Panc1 (cell line): ENCODE measurements at regions not wholly inside any gene's neighbourhood (a gene's known extent, or its start where the extent isn't known, plus 50 kb on each side); places are given as distances from the start of the nearest gene placed in this dataset.
A peak's percentile ranks its signal among the peaks of the same experiment; 100 is the strongest.

Source experiments
- ATAC-seq: fragments of 200-7000 bp; cut with Tn5 transposase; 2 replicates; pipeline ENCODE4 v1.9.1; 2020; ENCODE audit warnings: mild to moderate bottlenecking, moderate library complexity
- BruUV-seq: library from RNA; stranded (reverse); fragments of 400-500 nt; replicated peaks from 2 replicates; lab custom pipeline; 2021; lab: Mats Ljungman, UMichigan
- CTCF ChIA-PET: fragments of 300-600 bp; sonication (Branson Sonifier 250); formaldehyde crosslinking; loops from one replicate; lab custom pipeline; 2022; ENCODE audit warnings: antibody characterized with exemption; lab: Charles Lee
- POLR2A ChIA-PET: fragments of 300-600 bp; sonication (Branson Sonifier 250); formaldehyde crosslinking; loops from one replicate; lab custom pipeline; 2022; ENCODE audit warnings: antibody characterized with exemption; lab: Charles Lee
- DNase-seq: peaks from one replicate; pipeline ENCODE4 v3.0.0-alpha.2; 2010; ENCODE audit warnings: low read depth, low spot score
- H3K27ac ChIP-seq: 2 replicates; pipeline ENCODE4 v1.5.1; 2011; ENCODE audit warnings: mild to moderate bottlenecking, low read length, inconsistent platforms
- H3K27me3 ChIP-seq: fragments of 200-500 bp; sonication (Bioruptor generic); 2 replicates; pipeline ENCODE4 v1.6.0; 2014; ENCODE audit warnings: low read length, inconsistent platforms; ENCODE audit not compliant: control insufficient read depth, insufficient read depth
- H3K36me3 ChIP-seq: fragments of 200-500 bp; sonication (Bioruptor generic); 2 replicates; pipeline ENCODE4 v1.5.1; 2014; ENCODE audit warnings: inconsistent platforms, mild to moderate bottlenecking, low read length, moderate library complexity; ENCODE audit not compliant: control insufficient read depth, insufficient read depth
- H3K4me1 ChIP-seq: 2 replicates; pipeline ENCODE4 v1.5.1; 2011; ENCODE audit warnings: inconsistent platforms, mild to moderate bottlenecking, low read length, moderate library complexity; ENCODE audit not compliant: control insufficient read depth, insufficient read depth
- H3K4me3 ChIP-seq, 2 experiments: 2 replicates each; pipeline ENCODE4 v1.5.1; 2011 to 2012; ENCODE audit warnings: low read depth in 2 of 2, low read length in 2 of 2, mild to moderate bottlenecking in 2 of 2, inconsistent platforms in 1 of 2, moderate library complexity in 1 of 2
- H3K9me3 ChIP-seq: fragments of 200-500 bp; sonication (Bioruptor generic); 2 replicates; pipeline ENCODE4 v1.5.1; 2014; ENCODE audit warnings: low read depth, mild to moderate bottlenecking, inconsistent platforms, low read length, moderate library complexity; ENCODE audit not compliant: control insufficient read depth, insufficient read depth
- CTCF ChIP-seq: fragments of 450-650 bp; IDR thresholded peaks from 2 replicates; pipeline ENCODE4 v1.5.1; 2017; ENCODE audit warnings: mild to moderate bottlenecking
- POLR2AphosphoS5 ChIP-seq: IDR thresholded peaks from 2 replicates; pipeline ENCODE4 v1.6.1; 2012; ENCODE audit warnings: mild to moderate bottlenecking, low read depth, low read length, moderate library complexity
- REST ChIP-seq, 2 experiments: IDR thresholded peaks; 2 replicates each; pipeline ENCODE4 v1.6.1; 2011 to 2012; ENCODE audit warnings: low read depth in 2 of 2, control low read depth in 1 of 2, low read length in 1 of 2, mild to moderate bottlenecking in 1 of 2, moderate library complexity in 1 of 2; ENCODE audit not compliant: insufficient read depth in 1 of 2
- SIN3A ChIP-seq: IDR thresholded peaks from 2 replicates; pipeline ENCODE4 v1.6.1; 2012; ENCODE audit warnings: low read depth, mild to moderate bottlenecking, low read length, moderate library complexity, borderline replicate concordance; ENCODE audit not compliant: insufficient read depth
- TCF7L2 ChIP-seq: IDR thresholded peaks from 2 replicates; pipeline ENCODE4 v1.6.1; 2011; ENCODE audit warnings: mild to moderate bottlenecking, low read depth, low read length, inconsistent platforms
- in situ Hi-C: cut with HindIII; loops from 2 replicates; pipeline ENCODE4 v1.10.0; 2016; ENCODE audit warnings: low sequenced_read_pairs, low pct_unique_long_range_greater_than_20kb
- intact Hi-C: fragments of 100-400 bp; cut with micrococcal nuclease; formaldehyde crosslinking; loops from one replicate; pipeline ENCODE4 v1.10.0; 2022; ENCODE audit not compliant: unreplicated experiment

GRCh38 chr21:24046829-24047443 is 1560.3 kb downstream of the MRPL39 start:
- no peak overlapping the region for H3K27ac ChIP-seq

GRCh38 chr21:24045775-24046215 is 1561.5 kb downstream of the MRPL39 start:
- Histone ChIP-seq H3K27me3 (no peaks in the 10 kb centered on the region), H3K4me1 (no peaks in the 10 kb centered on the region; the same call in 1 of the 2 replicates), H3K4me3 (no peak overlapping the region), H3K27ac (no peak overlapping the region), H3K9me3 (no peaks in the 10 kb centered on the region), H3K36me3 (no peaks in the 10 kb centered on the region)
- BruUV-seq: no TSS peak
- TF ChIP-seq SIN3A (no peak), CTCF (peak; percentile 30)
- DNase-seq (peak; percentile 63), ATAC-seq (peak; percentile 63; the same call in 1 of the 2 replicates)
- ChIA-PET POLR2A (no interaction called here), CTCF (interaction anchor here (0.7 to 1.1 kb wide), 2 partner anchors 33 to 1264 kb away, joined by 4 read pairs; no protein-coding TSS in a partner anchor)
- in situ Hi-C loops (no loop called here), intact Hi-C loops (no loop called here)

More at GRCh38 chr21:24046829-24047443, 1560.3 kb downstream of the MRPL39 start:
- intact Hi-C loops (no loop called here), in situ Hi-C loops (no loop called here)
- POLR2A ChIA-PET: no interaction called here
- CTCF ChIA-PET: no interaction called here
- ATAC-seq: no peak
- H3K9me3 ChIP-seq: no peaks in the 10 kb centered on the region
- no peak overlapping the region for H3K4me3 ChIP-seq
- H3K4me1 ChIP-seq: no peaks in the 10 kb centered on the region; the same call in 1 of the 2 replicates
- no peaks in the 10 kb centered on the region for H3K36me3 ChIP-seq
- no peaks in the 10 kb centered on the region for H3K27me3 ChIP-seq
- TF ChIP-seq TCF7L2 (no peak), SIN3A (no peak), POLR2AphosphoS5 (no peak)
- DNase-seq: no peak
- no TSS peak for BruUV-seq

- POLR2A ChIA-PET: no interaction called here
- no peak overlapping the region for H3K27ac ChIP-seq
- CTCF ChIA-PET: interaction anchor here (0.7 to 1.1 kb wide), 2 partner anchors 33 to 1263 kb away, joined by 4 read pairs; no protein-coding TSS in a partner anchor
- no peaks in the 10 kb centered on the region for H3K9me3 ChIP-seq
- no peaks in the 10 kb centered on the region; the same call in 1 of the 2 replicates for H3K4me1 ChIP-seq
- DNase-seq (no peak), ATAC-seq (no peak)
- TF ChIP-seq TCF7L2: no peak
- no peak for TF ChIP-seq SIN3A
- no peak for TF ChIP-seq POLR2AphosphoS5
- TF ChIP-seq CTCF: no peak
- no peak for TF ChIP-seq REST (IDR thresholded peaks at IDR 0.05; ENCODE audit: insufficient read depth in 1 of 2, low read depth in 2 of 2, low read length in 1 of 2)
- intact Hi-C loops: no loop called here
- H3K27me3 ChIP-seq: no peaks in the 10 kb centered on the region
- H3K36me3 ChIP-seq: no peaks in the 10 kb centered on the region
- in situ Hi-C loops: no loop called here
- BruUV-seq: no TSS peak
- H3K4me3 ChIP-seq: no peak overlapping the region
These were observed 1561.9 kb downstream of the MRPL39 start for GRCh38 chr21:24045373-24045772.
